ENCODE measurements at regions not wholly inside any gene's neighbourhood (a gene's known extent, or its start where the extent isn't known, plus 50 kb on each side); places are given as distances from the start of the nearest gene placed in this dataset.
A peak's percentile ranks its signal among the peaks of the same experiment; 100 is the strongest.
"Not testable (repeated sequence)": the region's sequence is repeated elsewhere in the genome, so short reads cannot be mapped to it uniquely, and the experiment has no call there.

DNA sequence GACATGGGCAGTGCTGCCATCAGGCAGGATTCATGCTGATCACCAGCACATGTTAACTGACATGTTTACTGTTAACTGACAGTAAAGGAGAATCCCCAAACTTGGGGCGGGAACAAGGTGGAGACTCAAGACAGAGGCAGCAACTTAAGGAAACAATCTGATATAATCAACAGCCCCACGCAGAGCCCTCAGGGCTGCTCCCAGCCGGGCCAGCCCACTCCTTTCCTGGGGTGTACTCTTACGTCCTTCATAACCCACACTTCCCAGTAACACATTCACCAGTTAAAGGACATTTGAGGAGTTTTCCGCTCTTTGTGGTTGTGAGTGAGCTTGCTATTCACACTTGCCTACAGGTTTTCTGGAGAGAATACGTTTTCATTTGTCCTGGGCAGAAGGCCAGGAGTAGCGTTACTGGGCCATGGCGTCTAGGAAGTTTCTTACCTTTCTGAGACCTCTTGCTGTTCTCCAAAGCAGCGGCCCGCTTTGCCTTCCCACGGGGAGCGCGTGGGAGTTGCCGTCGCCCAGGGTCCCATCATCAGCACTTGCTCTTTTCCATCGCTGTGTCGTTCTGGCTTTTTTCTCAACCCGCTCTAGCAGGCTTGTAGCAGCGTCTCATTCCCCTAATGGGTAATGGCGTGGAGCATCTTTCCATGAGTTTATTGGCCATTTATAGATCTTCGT lies 56.4 kb downstream of the FOXF2 start:
- Histone ChIP-seq H3K9me3 (peaks cover 0 to 4% of the 10 kb centered on the region in 2 donors), H3K36me3 (no peaks in the 10 kb centered on the region), H3K4me3 (no peak overlapping the region), H3K4me1 (no peaks in the 10 kb centered on the region), H3K27me3 (peaks cover 0 to 12% of the 10 kb centered on the region in 2 donors), H3K27ac (no peak overlapping the region)
- intact Hi-C loops (cut with DNase I), result no loop called here
- TF ChIP-seq, protein P1, sequence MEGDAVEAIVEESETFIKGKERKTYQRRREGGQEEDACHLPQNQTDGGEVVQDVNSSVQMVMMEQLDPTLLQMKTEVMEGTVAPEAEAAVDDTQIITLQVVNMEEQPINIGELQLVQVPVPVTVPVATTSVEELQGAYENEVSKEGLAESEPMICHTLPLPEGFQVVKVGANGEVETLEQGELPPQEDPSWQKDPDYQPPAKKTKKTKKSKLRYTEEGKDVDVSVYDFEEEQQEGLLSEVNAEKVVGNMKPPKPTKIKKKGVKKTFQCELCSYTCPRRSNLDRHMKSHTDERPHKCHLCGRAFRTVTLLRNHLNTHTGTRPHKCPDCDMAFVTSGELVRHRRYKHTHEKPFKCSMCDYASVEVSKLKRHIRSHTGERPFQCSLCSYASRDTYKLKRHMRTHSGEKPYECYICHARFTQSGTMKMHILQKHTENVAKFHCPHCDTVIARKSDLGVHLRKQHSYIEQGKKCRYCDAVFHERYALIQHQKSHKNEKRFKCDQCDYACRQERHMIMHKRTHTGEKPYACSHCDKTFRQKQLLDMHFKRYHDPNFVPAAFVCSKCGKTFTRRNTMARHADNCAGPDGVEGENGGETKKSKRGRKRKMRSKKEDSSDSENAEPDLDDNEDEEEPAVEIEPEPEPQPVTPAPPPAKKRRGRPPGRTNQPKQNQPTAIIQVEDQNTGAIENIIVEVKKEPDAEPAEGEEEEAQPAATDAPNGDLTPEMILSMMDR (IDR thresholded peaks at IDR 0.05), result no peak
- ATAC-seq (no peak), DNase-seq (no peak)

DNA sequence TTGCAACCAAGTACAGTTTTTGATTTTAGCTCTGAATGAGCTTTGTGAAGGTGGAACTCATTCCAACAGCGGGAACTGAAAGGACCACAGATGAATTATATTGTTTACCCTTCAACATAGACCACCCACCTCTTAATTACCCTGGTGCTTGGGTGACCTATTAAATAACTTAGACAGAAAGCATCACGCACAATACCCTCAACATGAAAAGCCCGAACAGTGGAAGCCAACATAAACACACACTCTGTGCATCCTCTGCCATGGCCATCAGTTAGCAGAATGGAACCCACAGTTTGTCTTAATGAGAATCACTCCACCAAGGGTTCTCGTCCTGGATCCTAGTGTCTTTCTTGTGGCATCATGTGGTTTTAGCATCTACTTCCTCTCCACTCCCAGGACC lies 60.5 kb downstream of the FOXF2 start:
- DNase-seq (no peak), ATAC-seq (no peak)
- Histone ChIP-seq H3K36me3 (no peaks in the 10 kb centered on the region), H3K27me3 (peaks cover 0 to 12% of the 10 kb centered on the region in 2 donors), H3K27ac (no peak overlapping the region), H3K4me3 (no peak overlapping the region), H3K4me1 (no peaks in the 10 kb centered on the region), H3K9me3 (peaks cover 0 to 19% of the 10 kb centered on the region in 2 donors)
- intact Hi-C loops (cut with DNase I), result no loop called here
- TF ChIP-seq, protein P1 (IDR thresholded peaks at IDR 0.05), result no peak

DNA sequence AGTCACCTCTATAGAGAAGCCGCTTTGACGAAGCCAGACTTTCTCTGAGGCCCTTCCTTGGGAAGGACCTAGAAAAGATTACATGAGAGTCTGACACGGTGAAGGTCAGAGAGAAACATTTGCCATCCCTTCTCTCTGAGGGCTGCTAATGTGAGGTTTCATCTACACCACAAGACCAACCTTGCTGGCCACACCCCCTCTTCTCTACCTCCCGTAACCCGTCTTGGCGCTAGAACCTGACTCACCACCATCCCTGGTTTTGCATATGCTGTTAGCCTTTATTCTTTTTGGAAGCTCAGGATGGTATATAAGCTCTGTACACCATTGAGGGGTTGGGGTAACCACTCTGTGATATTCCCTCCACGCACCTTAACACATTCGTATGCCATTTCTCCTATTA lies 63.6 kb downstream of the FOXF2 start:
- Histone ChIP-seq H3K9me3 (peaks cover 0 to 19% of the 10 kb centered on the region in 2 donors), H3K36me3 (no peaks in the 10 kb centered on the region), H3K27me3 (peaks cover 0 to 12% of the 10 kb centered on the region in 2 donors), H3K4me3 (no peak overlapping the region), H3K4me1 (no peaks in the 10 kb centered on the region), H3K27ac (no peak overlapping the region)
- intact Hi-C loops (cut with DNase I), result no loop called here
- ATAC-seq (no peak), DNase-seq (no peak)
- TF ChIP-seq, protein P1 (IDR thresholded peaks at IDR 0.05), result no peak

- H3K4me3 ChIP-seq; ATAC-seq; H3K36me3 ChIP-seq; DNase-seq; H3K27ac ChIP-seq; intact Hi-C loops (cut with DNase I); H3K27me3 ChIP-seq; H3K4me1 ChIP-seq; H3K9me3 ChIP-seq: not testable (repeated sequence)
Observed at GRCh38 chr6:1456816-1457215, 67.4 kb downstream of the FOXF2 start.

GRCh38 chr6:1461207-1461606 lies 71.8 kb downstream of the FOXF2 start:
- no peaks in the 10 kb centered on the region for H3K4me1 ChIP-seq
- no peaks in the 10 kb centered on the region for H3K36me3 ChIP-seq
- TF ChIP-seq, protein P1 (IDR thresholded peaks at IDR 0.05), result no peak
- peak overlapping the region; percentile 13 to 18 for H3K27ac ChIP-seq
- peaks cover 0 to 3% of the 10 kb centered on the region in 2 donors for H3K27me3 ChIP-seq
- no peaks in the 10 kb centered on the region for H3K9me3 ChIP-seq
- intact Hi-C loops (cut with DNase I), result no loop called here
- DNase-seq (no peak), ATAC-seq (peak; percentile 89)
- H3K4me3 ChIP-seq, result no peak overlapping the region

DNA sequence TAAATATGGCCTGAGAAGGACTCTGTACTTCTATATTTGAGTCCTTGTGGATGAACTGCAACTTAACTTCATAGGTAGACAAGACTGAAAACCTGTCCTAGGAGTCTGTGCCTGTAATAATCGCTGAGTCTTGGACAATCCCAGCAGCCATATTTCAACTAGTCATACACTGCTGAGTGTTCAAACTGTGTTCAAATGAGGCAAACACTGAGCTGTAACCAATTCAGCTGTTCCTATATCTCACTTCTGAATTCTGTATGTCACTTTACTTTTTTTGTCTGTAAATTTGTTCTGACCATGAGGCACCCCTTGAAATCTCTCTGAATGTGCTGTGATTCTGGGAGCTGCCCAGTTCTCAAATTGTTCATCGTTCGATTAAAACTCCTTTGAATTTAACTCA lies 72.4 kb downstream of the FOXF2 start:
- Histone ChIP-seq H3K27ac (peak overlapping the region; percentile 13 to 18), H3K27me3 (peaks cover 0 to 3% of the 10 kb centered on the region in 2 donors), H3K9me3 (no peaks in the 10 kb centered on the region), H3K4me1 (no peaks in the 10 kb centered on the region), H3K36me3 (no peaks in the 10 kb centered on the region), H3K4me3 (no peak overlapping the region)
- TF ChIP-seq, protein P1 (IDR thresholded peaks at IDR 0.05), result no peak
- peak; percentile 55 for ATAC-seq
- DNase-seq, result no peak
- intact Hi-C loops (cut with DNase I), result no loop called here

All from left lung (tissue), 4 donors.